ENCODE measurements at regions not wholly inside any gene's neighbourhood (a gene's known extent, or its start where the extent isn't known, plus 50 kb on each side); places are given as distances from the start of the nearest gene placed in this dataset.

GRCh38 chr5:29122306-29122705 is 2071.2 kb upstream of the CDH6 start:
- no peaks in the 10 kb centered on the region for H3K36me3 Mint-ChIP-seq (ENCODE audit: low read depth)
- ChIA-PET POLR2A (no interaction called here), CTCF (interaction anchor here (1.1 kb wide), 1 partner anchor 431 kb away, joined by 4 read pairs; no protein-coding TSS in a partner anchor)
- no peaks in the 10 kb centered on the region for H3K27me3 Mint-ChIP-seq
- ATAC-seq = no peak
- intact Hi-C loops (cut with DNase I, micrococcal nuclease) = no loop called here
- no peaks in the 10 kb centered on the region for H3K4me1 Mint-ChIP-seq
- no peak overlapping the region for H3K27ac Mint-ChIP-seq
- no peak for DNase-seq
- peaks cover 6% of the 10 kb centered on the region for H3K9me3 Mint-ChIP-seq (ENCODE audit: low read depth)
- no peak overlapping the region for H3K4me3 Mint-ChIP-seq

DNA sequence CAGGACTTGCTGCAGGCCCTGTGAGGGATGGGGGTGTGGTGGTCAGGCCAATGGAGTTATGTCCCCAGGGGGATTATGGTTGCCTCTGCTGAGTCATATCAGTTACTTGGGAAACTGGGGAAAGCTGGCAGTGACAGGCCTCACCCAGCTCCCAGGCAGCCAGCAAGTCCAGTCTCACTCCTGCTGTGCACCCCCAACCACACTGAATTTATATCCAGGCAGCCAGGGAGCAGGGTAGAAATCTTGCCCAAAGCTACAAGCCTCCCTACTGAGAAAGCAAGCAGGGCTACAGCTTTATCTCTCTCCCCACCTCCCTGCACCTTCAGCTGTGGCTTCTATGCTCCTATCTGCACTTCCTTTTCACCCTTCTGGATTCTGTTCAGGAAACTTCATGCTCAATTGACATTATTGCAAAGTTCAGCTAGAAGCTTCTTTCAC is 2076.0 kb upstream of the CDH9 start:
- Mint-ChIP-seq H3K27me3 (no peaks in the 10 kb centered on the region), H3K9me3 (ENCODE audit: low read depth) (peaks cover 11% of the 10 kb centered on the region), H3K4me1 (no peaks in the 10 kb centered on the region), H3K27ac (no peak overlapping the region), H3K36me3 (ENCODE audit: low read depth) (no peaks in the 10 kb centered on the region), H3K4me3 (no peak overlapping the region)
- ChIA-PET CTCF (interaction anchor here (0.6 kb wide), 1 partner anchor 49 kb away, joined by 3 read pairs; no protein-coding TSS in a partner anchor), POLR2A (no interaction called here)
- ATAC-seq (no peak), DNase-seq (no peak)
- intact Hi-C loops (cut with DNase I, micrococcal nuclease) = no loop called here

DNA sequence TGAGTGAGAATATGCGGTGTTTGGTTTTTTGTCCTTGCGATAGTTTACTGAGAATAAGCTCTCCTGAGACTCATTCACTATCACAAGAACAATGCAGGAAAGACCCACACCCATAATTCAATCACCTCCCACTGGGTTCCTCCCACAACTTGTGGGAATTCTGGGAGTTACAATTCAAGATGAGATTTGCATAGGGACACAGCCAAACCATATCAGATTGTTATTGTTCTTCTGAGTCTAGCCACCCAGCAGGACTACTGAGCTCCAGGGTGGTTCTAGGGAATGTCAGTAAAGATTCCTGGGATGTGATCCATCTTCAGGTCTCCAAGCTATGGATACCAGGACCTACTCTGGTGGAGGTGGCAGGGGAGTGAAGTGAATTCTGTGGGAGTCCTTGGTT is 2075.1 kb upstream of the CDH9 start:
- no peak for ATAC-seq
- ChIA-PET CTCF (interaction anchor here (0.6 kb wide), 1 partner anchor 48 kb away, joined by 3 read pairs; no protein-coding TSS in a partner anchor), POLR2A (no interaction called here)
- no peak overlapping the region for H3K4me3 Mint-ChIP-seq
- H3K27me3 Mint-ChIP-seq = no peaks in the 10 kb centered on the region
- peaks cover 17% of the 10 kb centered on the region for H3K9me3 Mint-ChIP-seq (ENCODE audit: low read depth)
- no peak overlapping the region for H3K27ac Mint-ChIP-seq
- no peaks in the 10 kb centered on the region for H3K4me1 Mint-ChIP-seq
- no peaks in the 10 kb centered on the region for H3K36me3 Mint-ChIP-seq (ENCODE audit: low read depth)
- intact Hi-C loops (cut with DNase I, micrococcal nuclease) = no loop called here
- no peak for DNase-seq

DNA sequence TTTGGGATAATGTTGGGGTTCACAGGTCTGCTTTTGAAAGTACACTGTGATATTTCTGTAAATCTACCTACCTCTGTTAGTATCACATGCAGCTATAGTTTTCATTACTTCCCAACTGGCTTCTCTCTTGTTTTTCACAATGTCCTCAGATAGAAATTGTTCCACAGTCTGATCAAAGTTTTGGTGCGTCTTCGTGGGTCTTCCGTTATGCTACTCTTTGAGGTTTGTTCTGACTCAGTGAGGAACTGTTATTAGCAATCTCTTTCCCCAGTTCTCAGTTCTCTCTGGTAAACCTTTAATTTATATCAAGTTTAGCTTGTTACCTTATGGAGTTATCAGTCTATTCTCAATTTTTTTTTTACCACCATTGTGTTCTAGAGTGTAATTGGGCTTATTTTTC is 2061.2 kb upstream of the CDH9 start:
- H3K27ac Mint-ChIP-seq = no peak overlapping the region
- ChIA-PET POLR2A (no interaction called here), CTCF (no interaction called here)
- no peaks in the 10 kb centered on the region for H3K4me1 Mint-ChIP-seq
- no peaks in the 10 kb centered on the region for H3K27me3 Mint-ChIP-seq
- intact Hi-C loops (cut with DNase I, micrococcal nuclease) = no loop called here
- peaks cover 1% of the 10 kb centered on the region for H3K9me3 Mint-ChIP-seq (ENCODE audit: low read depth)
- no peaks in the 10 kb centered on the region for H3K36me3 Mint-ChIP-seq (ENCODE audit: low read depth)
- H3K4me3 Mint-ChIP-seq = no peak overlapping the region
- ATAC-seq (no peak), DNase-seq (no peak)

DNA sequence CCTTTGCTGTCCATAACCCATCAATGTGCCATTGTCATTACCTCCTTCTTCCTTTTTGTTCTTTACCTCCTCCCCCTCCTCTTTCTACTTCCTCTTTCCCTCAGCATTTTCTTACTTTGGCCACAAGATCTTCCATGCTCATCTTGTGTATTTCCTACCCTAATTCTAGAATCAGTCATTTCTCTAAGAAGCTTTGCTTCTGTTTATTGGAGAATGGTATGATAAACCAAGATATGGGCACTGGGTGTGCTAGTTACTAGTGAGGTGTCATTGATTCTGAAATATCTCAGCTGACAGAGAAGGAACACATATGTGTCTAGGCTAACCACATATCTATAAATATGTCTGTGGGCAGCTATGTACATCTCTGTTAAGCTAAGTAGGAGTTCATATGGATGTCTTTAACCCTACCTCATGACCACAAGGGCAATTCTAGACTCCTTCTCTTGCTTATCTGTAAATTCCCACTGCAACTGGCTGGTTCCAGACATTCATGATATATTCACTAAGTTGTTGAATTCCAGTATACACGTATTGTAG is 2051.3 kb upstream of the CDH9 start:
- no peak overlapping the region for H3K4me3 Mint-ChIP-seq
- DNase-seq = no peak
- ATAC-seq = no peak
- H3K9me3 Mint-ChIP-seq (ENCODE audit: low read depth) = peaks cover 14% of the 10 kb centered on the region
- intact Hi-C loops (cut with DNase I, micrococcal nuclease) = no loop called here
- CTCF ChIA-PET = no interaction called here
- no peaks in the 10 kb centered on the region for H3K36me3 Mint-ChIP-seq (ENCODE audit: low read depth)
- no peaks in the 10 kb centered on the region for H3K4me1 Mint-ChIP-seq
- no peak overlapping the region for H3K27ac Mint-ChIP-seq
- POLR2A ChIA-PET = no interaction called here
- no peaks in the 10 kb centered on the region for H3K27me3 Mint-ChIP-seq

DNA sequence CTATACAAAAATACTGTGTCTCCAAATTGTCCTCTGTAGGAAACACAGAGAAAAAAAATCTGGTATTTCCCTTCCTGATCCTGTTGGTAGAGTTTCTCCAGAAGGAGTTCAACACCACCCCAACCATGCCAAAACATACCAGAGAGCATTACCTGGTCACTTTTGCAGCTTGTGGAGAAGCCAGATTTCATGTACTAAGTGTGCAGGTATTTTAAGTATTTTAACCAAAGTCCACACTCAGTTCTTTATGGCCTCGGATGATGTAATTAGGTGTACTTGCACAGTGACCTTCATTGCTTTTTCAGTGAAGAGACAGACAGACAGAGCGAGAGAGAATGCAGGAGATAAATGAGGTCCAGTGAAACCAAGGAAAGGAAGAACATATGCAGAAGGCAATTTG is 2046.8 kb upstream of the CDH9 start:
- intact Hi-C loops (cut with DNase I, micrococcal nuclease) = no loop called here
- H3K9me3 Mint-ChIP-seq (ENCODE audit: low read depth) = peaks cover 17% of the 10 kb centered on the region
- ATAC-seq (no peak), DNase-seq (no peak)
- no peak overlapping the region for H3K4me3 Mint-ChIP-seq
- H3K27me3 Mint-ChIP-seq = no peaks in the 10 kb centered on the region
- ChIA-PET POLR2A (no interaction called here), CTCF (no interaction called here)
- no peaks in the 10 kb centered on the region for H3K36me3 Mint-ChIP-seq (ENCODE audit: low read depth)
- no peak overlapping the region for H3K27ac Mint-ChIP-seq
- H3K4me1 Mint-ChIP-seq = no peaks in the 10 kb centered on the region

GRCh38 chr5:29079771-29080170 is 2041.4 kb upstream of the CDH9 start:
- intact Hi-C loops (cut with DNase I, micrococcal nuclease) = no loop called here
- no peaks in the 10 kb centered on the region for H3K4me1 Mint-ChIP-seq
- no peak overlapping the region for H3K27ac Mint-ChIP-seq

GRCh38 chr5:29077451-29077850 is 2039.1 kb upstream of the CDH9 start:
- no peak overlapping the region for H3K27ac Mint-ChIP-seq
- ChIA-PET CTCF (no interaction called here), POLR2A (no interaction called here)
- intact Hi-C loops (cut with DNase I, micrococcal nuclease) = no loop called here
- ATAC-seq (no peak), DNase-seq (no peak)
- no peaks in the 10 kb centered on the region for H3K36me3 Mint-ChIP-seq (ENCODE audit: low read depth)
- H3K4me3 Mint-ChIP-seq = no peak overlapping the region
- peaks cover 11% of the 10 kb centered on the region for H3K9me3 Mint-ChIP-seq (ENCODE audit: low read depth)
- H3K27me3 Mint-ChIP-seq = no peaks in the 10 kb centered on the region
- H3K4me1 Mint-ChIP-seq = no peaks in the 10 kb centered on the region

More at GRCh38 chr5:29079771-29080170, 2041.4 kb upstream of the CDH9 start:
- ChIA-PET POLR2A (interaction anchor here (0.6 kb wide), 1 partner anchor 646 kb away, joined by 3 read pairs; no protein-coding TSS in a partner anchor), CTCF (no interaction called here)
- Mint-ChIP-seq H3K9me3 (ENCODE audit: low read depth) (peaks cover 11% of the 10 kb centered on the region), H3K27me3 (no peaks in the 10 kb centered on the region), H3K36me3 (ENCODE audit: low read depth) (no peaks in the 10 kb centered on the region), H3K4me3 (no peak overlapping the region)
- ATAC-seq (no peak), DNase-seq (no peak)

DNA sequence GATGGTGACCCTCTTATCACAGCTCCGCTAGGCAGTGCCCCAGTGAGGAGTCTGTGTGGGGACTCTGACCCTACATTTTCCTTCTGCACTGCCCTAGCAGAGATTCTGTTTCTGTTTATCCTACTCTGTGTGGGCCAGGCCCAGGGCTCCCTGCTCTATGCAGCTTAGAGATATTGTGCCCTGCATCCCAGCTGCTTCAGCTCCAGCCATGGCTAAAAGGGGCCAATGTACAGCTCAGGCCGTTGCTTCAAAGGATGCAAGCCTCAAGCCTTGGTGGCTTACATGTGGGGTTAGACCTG is 2030.7 kb upstream of the CDH9 start:
- Mint-ChIP-seq H3K4me3 (no peak overlapping the region), H3K4me1 (no peaks in the 10 kb centered on the region), H3K9me3 (ENCODE audit: low read depth) (peaks cover 13% of the 10 kb centered on the region), H3K36me3 (ENCODE audit: low read depth) (no peaks in the 10 kb centered on the region), H3K27me3 (no peaks in the 10 kb centered on the region), H3K27ac (no peak overlapping the region)
- intact Hi-C loops (cut with DNase I, micrococcal nuclease) = no loop called here
- ATAC-seq (no peak), DNase-seq (no peak)
- ChIA-PET POLR2A (no interaction called here), CTCF (interaction anchor here (0.6 kb wide), 1 partner anchor 38 kb away, joined by 3 read pairs; no protein-coding TSS in a partner anchor)

DNA sequence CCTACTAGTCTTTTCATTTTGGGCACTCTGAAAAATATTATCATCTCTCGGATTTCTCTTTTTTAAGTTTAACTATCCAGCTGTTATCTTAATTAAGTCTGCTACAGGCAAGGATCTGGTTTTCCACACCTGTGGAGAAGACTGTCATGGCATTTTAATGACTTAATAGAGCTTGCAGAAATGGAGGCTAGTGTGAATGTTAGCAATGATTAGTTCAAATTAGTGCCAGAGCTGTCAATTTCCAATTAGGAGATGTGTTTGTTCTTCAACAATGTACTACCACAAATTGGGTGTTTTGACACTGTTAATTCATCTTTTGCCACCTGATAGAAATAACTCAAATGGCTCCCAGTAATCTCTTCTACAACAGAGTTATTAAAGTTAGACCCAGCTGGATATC is 2023.0 kb upstream of the CDH9 start:
- no peak overlapping the region for H3K4me3 Mint-ChIP-seq
- peaks cover 7% of the 10 kb centered on the region for H3K9me3 Mint-ChIP-seq (ENCODE audit: low read depth)
- DNase-seq (no peak), ATAC-seq (no peak)
- no peak overlapping the region for H3K27ac Mint-ChIP-seq
- H3K36me3 Mint-ChIP-seq (ENCODE audit: low read depth) = no peaks in the 10 kb centered on the region
- intact Hi-C loops (cut with DNase I, micrococcal nuclease) = no loop called here
- POLR2A ChIA-PET = no interaction called here
- H3K4me1 Mint-ChIP-seq = no peaks in the 10 kb centered on the region
- CTCF ChIA-PET = no interaction called here
- H3K27me3 Mint-ChIP-seq = no peaks in the 10 kb centered on the region

DNA sequence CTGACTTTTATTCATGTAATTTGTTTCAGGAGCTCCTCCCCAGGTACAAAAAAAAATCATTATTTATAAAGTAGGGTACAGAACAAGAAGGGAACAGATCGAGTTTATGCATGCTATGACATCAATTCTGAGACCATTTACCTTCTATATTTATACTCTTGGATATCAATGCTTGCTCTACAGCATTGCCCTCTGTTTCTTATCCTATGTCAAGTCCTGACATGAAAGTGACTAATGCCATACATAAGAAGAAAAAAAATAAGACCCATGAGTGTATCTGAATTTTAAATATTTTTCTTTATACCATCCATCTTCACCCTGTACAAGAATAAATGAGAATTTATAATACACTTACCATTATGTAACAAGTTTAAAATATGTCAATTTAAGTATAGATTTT is 2016.3 kb upstream of the CDH9 start:
- H3K27ac Mint-ChIP-seq = no peak overlapping the region
- no peak for DNase-seq
- no peaks in the 10 kb centered on the region for H3K9me3 Mint-ChIP-seq (ENCODE audit: low read depth)
- ChIA-PET POLR2A (no interaction called here), CTCF (no interaction called here)
- ATAC-seq = no peak
- no peaks in the 10 kb centered on the region for H3K4me1 Mint-ChIP-seq
- H3K4me3 Mint-ChIP-seq = no peak overlapping the region
- H3K36me3 Mint-ChIP-seq (ENCODE audit: low read depth) = no peaks in the 10 kb centered on the region
- no peaks in the 10 kb centered on the region for H3K27me3 Mint-ChIP-seq
- intact Hi-C loops (cut with DNase I, micrococcal nuclease) = no loop called here

- Mint-ChIP-seq H3K4me3 (no peak overlapping the region), H3K9me3 (ENCODE audit: low read depth) (no peaks in the 10 kb centered on the region), H3K4me1 (no peaks in the 10 kb centered on the region), H3K36me3 (ENCODE audit: low read depth) (no peaks in the 10 kb centered on the region), H3K27me3 (no peaks in the 10 kb centered on the region), H3K27ac (no peak overlapping the region)
- DNase-seq = no peak
- ATAC-seq = no peak
- intact Hi-C loops (cut with DNase I, micrococcal nuclease) = no loop called here
- POLR2A ChIA-PET = no interaction called here
- CTCF ChIA-PET = no interaction called here
Observed at GRCh38 chr5:29054282-29054681, 2015.9 kb upstream of the CDH9 start.

GRCh38 chr5:29051509-29051908 is 2013.1 kb upstream of the CDH9 start:
- no peaks in the 10 kb centered on the region for H3K27me3 Mint-ChIP-seq

More at GRCh38 chr5:29051509-29051908, 2013.1 kb upstream of the CDH9 start:
- no peak for DNase-seq
- Mint-ChIP-seq H3K4me1 (no peaks in the 10 kb centered on the region), H3K36me3 (ENCODE audit: low read depth) (no peaks in the 10 kb centered on the region), H3K27ac (no peak overlapping the region), H3K4me3 (no peak overlapping the region), H3K9me3 (ENCODE audit: low read depth) (no peaks in the 10 kb centered on the region)
- intact Hi-C loops (cut with DNase I, micrococcal nuclease) = no loop called here
- POLR2A ChIA-PET = no interaction called here
- CTCF ChIA-PET = no interaction called here
- ATAC-seq = no peak

Data from activated CD4-positive, alpha-beta T cell treated with anti-CD3 and anti-CD28 coated beads for 36 hours (primary cell).